CD4-positive, alpha-beta T cell treated with Interferon alpha-2 for 1 hour (primary cell): ENCODE measurements at regions not wholly inside any gene's neighbourhood (a gene's known extent, or its start where the extent isn't known, plus 50 kb on each side); places are given as distances from the start of the nearest gene placed in this dataset.
A peak's percentile ranks its signal among the peaks of the same experiment; 100 is the strongest.
"Not testable (repeated sequence)": the region's sequence is repeated elsewhere in the genome, so short reads cannot be mapped to it uniquely, and the experiment has no call there.

Experiments
- DNase-seq, 2 donors: peaks; one replicate each; pipeline ENCODE4 v3.0.0-alpha.2; 2020 to 2022

DNA sequence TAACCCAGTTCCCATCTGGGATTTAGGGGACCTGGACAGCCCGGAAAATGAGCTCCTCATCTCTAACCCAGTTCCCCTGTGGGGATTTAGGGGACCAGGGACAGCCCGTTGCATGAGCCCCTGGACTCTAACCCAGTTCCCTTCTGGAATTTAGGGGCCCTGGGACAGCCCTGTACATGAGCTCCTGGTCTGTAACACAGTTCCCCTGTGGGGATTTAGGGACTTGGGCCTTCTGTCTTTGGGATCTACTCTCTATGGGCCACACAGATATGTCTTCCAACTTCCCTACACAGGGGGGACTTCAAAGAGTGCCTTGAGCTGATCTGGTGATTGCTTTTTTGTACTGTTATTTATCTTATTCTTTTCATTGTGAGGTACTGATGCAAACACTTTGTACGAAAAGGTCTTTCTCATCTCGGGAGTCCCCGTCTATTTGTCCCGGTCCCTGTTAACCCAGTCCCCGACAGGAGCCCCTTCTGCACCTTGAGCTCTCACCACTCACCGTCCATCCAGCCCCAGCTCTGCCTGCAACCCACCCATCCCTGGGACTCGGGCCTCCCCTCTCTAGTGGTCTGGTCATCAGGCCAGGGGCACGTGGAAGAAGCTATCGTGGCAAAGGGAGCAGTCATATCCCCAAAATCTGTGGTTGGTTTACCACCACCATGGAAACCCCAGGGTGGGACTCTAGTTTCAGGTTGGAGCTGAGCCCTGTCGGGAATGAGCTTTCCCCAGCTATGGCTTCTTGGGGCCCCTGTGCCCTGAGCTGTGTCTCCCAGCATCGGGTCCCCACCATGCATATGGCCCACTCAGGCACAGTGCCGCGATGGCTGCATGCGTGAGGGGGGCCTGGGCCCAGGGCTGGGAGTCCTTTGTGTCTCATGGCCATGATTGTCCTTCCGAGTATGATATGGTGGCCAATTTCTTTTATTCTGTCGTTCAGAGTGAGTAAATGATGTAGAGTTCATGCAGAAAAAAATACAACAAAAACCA, 270.4 kb upstream of the PLCXD1 start:
- DNase-seq: not testable (repeated sequence)

DNA sequence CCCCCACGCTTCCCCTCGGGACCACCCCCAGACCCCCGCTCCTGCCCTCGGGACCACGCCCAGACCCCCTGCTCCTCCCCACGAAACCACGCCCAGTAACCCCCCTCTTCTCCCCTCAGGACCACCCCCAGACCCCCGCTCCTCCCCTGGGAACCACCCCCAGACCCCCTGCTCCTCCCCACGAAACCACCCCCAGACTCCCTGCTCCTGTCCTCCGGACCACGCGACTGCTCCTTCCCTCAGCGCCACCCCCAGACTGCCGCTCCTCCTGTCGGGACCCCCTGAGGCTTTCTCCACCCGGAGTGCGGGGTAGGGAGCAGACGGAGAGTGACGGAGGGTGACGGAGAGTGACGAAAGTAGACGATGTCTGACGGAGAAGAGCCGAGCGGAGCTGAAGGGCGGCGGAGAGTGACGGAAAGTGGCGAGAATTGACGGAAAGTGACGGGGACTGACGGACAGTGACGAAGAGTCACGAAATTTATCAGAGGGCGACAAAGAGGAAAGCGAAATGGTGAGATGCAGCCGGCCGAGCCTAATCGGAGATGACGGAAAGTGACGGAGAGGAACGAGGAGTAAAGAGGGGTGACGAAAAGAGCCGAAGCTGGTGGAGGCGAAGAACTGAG, 267.2 kb upstream of the PLCXD1 start:
- not testable (repeated sequence) for DNase-seq

DNA sequence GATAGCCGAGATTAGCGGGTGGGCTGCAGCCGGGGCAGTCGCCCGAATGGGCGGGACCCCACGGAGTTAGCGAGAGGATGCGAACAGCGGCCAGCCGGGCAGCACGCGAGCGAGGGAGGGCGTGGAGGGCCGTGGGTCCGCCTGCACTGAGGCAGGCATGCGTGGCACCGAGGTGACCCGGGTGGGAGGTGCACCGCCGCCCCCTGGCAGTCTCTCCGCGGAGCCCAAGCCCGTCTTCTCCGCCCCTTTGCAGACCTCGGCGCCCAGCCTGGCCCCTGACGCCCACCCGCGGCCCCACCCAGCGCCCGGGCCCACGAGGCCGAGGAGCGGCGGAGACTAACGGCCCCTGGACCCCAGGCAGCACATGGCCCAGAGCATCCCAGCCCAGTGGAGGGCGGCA, 266.7 kb upstream of the PLCXD1 start:
- not testable (repeated sequence) for DNase-seq

DNA sequence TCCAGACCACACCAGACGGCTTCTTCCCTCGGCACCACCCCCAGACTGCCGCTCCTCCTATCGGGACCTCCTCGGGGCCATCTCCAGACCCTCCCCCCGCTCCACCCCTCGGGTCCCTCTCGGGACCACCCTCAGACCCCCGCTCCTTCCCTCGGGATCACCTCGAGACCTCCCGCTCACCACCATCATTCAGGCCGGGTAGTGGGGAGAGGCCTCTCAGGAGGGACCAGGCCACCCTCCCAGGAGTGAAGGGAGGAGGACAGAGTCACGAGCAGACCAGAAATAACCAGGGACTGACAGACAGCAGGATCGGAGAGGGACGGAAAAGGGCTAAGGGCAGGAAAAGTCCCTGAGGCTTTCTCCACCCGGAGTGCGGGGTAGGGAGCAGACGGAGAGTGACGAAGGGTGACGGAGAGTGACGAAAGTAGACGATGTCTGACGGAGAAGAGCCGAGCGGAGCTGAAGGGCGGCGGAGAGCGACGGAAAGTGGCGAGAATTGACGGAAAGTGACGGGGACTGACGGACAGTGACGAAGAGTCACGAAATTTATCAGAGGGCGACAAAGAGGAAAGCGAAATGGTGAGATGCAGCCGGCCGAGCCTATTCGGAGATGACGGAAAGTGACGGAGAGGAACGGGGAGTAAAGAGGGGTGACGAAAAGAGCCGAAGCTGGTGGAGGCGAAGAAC, 262.3 kb upstream of the PLCXD1 start:
- DNase-seq: peak in 1 of 2 donors; percentile 73

DNA sequence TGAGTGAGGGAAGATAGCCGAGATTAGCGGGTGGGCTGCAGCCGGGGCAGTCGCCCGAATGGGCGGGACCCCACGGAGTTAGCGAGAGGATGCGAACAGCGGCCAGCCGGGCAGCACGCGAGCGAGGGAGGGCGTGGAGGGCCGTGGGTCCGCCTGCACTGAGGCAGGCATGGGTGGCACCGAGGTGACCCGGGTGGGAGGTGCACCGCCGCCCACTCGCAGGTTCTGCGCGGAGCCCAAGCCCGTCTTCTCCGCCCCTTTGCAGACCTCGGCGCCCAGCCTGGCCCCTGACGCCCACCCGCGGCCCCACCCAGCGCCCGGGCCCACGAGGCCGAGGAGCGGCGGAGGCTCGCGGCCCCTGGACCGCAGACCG, 261.7 kb upstream of the PLCXD1 start:
- not testable (repeated sequence) for DNase-seq

DNA sequence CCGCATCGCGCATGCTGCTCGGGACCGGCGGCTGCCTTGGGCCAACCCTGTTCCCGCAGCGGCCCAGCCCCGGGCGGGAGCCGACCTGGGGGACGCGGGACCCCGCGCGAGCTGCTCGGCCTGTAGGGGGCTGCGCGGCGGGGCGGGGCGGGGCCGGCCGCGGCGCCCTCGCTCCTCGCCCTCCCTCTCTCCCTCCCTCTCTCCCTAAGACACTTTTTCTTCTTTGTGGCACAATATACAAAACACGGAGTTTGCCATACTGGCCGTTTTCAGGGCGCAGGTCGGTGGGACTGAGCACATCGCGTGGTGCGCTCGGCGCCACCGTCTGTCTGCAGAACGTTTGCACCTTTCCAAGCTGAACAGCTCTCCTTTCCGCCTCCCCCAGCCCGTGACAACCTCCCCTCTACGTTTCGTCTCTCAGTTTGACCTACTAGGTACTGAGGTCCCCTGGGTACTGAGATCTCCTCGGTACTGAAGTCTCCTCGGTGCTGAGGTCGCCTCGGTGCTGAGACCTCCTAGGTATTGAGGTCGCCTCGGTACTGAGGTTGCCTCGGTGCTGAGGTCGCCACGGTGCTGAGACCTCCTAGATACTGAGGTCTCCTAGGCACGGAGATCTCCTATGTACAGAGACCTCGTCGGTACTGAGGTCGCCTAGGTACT, 261.1 kb upstream of the PLCXD1 start:
- DNase-seq: no peak

DNA sequence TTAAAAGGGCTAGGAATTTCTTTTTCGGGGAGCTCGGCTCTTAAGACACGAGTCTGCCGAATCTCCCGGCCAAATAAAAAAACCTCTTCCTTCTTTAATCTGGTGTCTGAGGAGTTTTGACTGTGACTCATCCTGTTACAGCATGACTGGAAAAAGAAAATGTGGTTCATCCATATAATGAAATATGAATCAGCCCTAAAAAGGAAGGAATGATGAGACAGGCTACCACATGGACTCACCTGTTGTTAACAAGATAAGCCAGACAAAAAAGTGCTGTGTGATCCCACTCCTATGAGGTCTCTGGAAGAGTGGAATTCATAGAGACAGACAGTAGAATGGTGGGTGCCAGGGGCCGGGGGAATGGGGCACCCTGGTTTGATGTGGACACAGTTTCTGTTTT, 257.0 kb upstream of the PLCXD1 start:
- DNase-seq: not testable (repeated sequence)
